HG02981 (cell line): ENCODE measurements at regions not wholly inside any gene's neighbourhood (a gene's known extent, or its start where the extent isn't known, plus 50 kb on each side); places are given as distances from the start of the nearest gene placed in this dataset.
"Not testable (repeated sequence)": the region's sequence is repeated elsewhere in the genome, so short reads cannot be mapped to it uniquely, and the experiment has no call there.

Experiments used
- ATAC-seq: cut with Tn5 transposase; IDR thresholded peaks from one replicate; pipeline ENCODE4 v1.9.1; 2021; ENCODE audit warnings: mild to moderate bottlenecking, moderate library complexity; ENCODE audit not compliant: unreplicated experiment

GRCh38 chr10:28733245-28733644, 55.9 kb downstream of the BAMBI start:
- no peak for ATAC-seq

- no peak for ATAC-seq
Observed at GRCh38 chr10:28733647-28734046, 56.3 kb downstream of the BAMBI start.

GRCh38 chr10:28734938-28735759, 57.8 kb downstream of the BAMBI start:
- ATAC-seq: no peak

GRCh38 chr10:28737096-28737495, 59.8 kb downstream of the BAMBI start:
- no peak for ATAC-seq

- ATAC-seq: no peak
Observed at GRCh38 chr10:28738200-28738599, 60.9 kb downstream of the BAMBI start.

- ATAC-seq: no peak
Observed at GRCh38 chr10:28743576-28743975, 66.3 kb downstream of the BAMBI start.

GRCh38 chr10:28744069-28744768, 66.9 kb downstream of the BAMBI start:
- ATAC-seq: no peak

GRCh38 chr10:28754930-28755718, 77.8 kb downstream of the BAMBI start:
- no peak for ATAC-seq

- ATAC-seq: no peak
Observed at GRCh38 chr10:28761084-28761846, 83.9 kb downstream of the BAMBI start.

GRCh38 chr10:28763471-28764170, 86.3 kb downstream of the BAMBI start:
- no peak for ATAC-seq

- no peak for ATAC-seq
Observed at GRCh38 chr10:28765641-28766040, 88.3 kb downstream of the BAMBI start.

- no peak for ATAC-seq
Observed at GRCh38 chr10:28768227-28768626, 90.9 kb downstream of the BAMBI start.

GRCh38 chr10:28769091-28769604, 91.8 kb downstream of the BAMBI start:
- no peak for ATAC-seq

- ATAC-seq: not testable (repeated sequence)
Observed at GRCh38 chr10:28771580-28772090, 94.3 kb downstream of the BAMBI start.

GRCh38 chr10:28774051-28774995, 97.0 kb downstream of the BAMBI start:
- no peak for ATAC-seq

- ATAC-seq: no peak
Observed at GRCh38 chr10:28775773-28776172, 98.5 kb downstream of the BAMBI start.

- no peak for ATAC-seq
Observed at GRCh38 chr10:28776519-28776918, 99.2 kb downstream of the BAMBI start.

GRCh38 chr10:28777911-28778310, 100.6 kb downstream of the BAMBI start:
- no peak for ATAC-seq

- no peak for ATAC-seq
Observed at GRCh38 chr10:28778524-28778923, 101.2 kb downstream of the BAMBI start.
